ENCODE measurements at regions not wholly inside any gene's neighbourhood (a gene's known extent, or its start where the extent isn't known, plus 50 kb on each side); places are given as distances from the start of the nearest gene placed in this dataset.
"Not testable (repeated sequence)": the region's sequence is repeated elsewhere in the genome, so short reads cannot be mapped to it uniquely, and the experiment has no call there.

DNA sequence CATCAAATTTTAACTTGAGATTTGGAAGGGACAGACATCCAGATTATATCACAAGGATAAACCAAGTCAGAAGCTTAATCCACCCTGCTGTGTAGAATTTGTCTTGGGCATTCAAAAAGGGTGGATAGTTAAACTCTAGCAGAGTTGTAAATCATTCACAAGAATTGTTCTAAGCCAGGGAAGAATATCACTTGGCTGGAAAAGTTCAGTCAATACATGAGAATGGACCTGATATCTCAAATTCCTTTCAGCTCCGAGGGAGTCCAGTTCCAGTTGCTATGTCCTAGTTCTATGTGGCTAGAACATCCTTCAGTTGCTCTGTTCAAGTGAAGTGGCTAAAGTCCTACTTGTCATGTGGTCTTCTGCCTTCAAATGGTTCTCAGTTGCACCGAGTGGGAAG lies 351.8 kb upstream of the JARID2 start:
- H3K36me3 ChIP-seq: no peaks in the 10 kb centered on the region
- intact Hi-C loops (cut with DNase I; ENCODE audit: low total_unique reads): no loop called here
- no peak overlapping the region for H3K4me3 ChIP-seq
- in situ Hi-C loops (cut with MboI; ENCODE audit: low sequenced_read_pairs in 4 of 4): loop anchor here in 2 of 4 donors (25.0 kb wide), 1 partner anchor 593 kb away; no protein-coding TSS in a partner anchor
- H3K27me3 ChIP-seq: no peaks in the 10 kb centered on the region
- no peaks in the 10 kb centered on the region for H3K9me3 ChIP-seq
- H3K27ac ChIP-seq: no peak overlapping the region
- no peak for ATAC-seq
- peaks cover 6 to 9% of the 10 kb centered on the region in 2 donors for H3K4me1 ChIP-seq
- TF ChIP-seq POLR2A (IDR thresholded peaks at IDR 0.05): no peak
- DNase-seq: no peak

DNA sequence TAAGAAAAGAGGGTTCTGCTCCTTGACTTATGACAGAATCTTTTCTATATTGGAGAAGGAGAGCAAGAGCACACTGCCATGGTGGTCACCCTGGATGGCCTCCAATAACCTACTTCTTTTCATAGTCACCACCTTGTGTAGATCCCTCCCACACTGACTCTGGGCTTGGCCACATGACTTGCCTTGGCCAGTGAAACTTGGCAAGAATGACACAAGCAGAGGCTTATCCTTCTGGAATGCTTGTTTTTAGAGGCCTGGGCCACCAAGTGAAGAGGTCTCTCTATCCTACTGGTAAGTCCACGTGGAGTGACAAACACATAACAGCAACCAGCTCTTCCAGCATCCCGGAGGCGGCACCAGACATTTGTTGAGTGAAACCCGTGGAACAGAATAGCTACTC lies 349.4 kb upstream of the JARID2 start:
- TF ChIP-seq, protein P1, sequence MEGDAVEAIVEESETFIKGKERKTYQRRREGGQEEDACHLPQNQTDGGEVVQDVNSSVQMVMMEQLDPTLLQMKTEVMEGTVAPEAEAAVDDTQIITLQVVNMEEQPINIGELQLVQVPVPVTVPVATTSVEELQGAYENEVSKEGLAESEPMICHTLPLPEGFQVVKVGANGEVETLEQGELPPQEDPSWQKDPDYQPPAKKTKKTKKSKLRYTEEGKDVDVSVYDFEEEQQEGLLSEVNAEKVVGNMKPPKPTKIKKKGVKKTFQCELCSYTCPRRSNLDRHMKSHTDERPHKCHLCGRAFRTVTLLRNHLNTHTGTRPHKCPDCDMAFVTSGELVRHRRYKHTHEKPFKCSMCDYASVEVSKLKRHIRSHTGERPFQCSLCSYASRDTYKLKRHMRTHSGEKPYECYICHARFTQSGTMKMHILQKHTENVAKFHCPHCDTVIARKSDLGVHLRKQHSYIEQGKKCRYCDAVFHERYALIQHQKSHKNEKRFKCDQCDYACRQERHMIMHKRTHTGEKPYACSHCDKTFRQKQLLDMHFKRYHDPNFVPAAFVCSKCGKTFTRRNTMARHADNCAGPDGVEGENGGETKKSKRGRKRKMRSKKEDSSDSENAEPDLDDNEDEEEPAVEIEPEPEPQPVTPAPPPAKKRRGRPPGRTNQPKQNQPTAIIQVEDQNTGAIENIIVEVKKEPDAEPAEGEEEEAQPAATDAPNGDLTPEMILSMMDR (IDR thresholded peaks at IDR 0.05 in 4 of 5, conservative IDR thresholded peaks at IDR 0.05 in 1 of 5): no peak
- TF ChIP-seq POLR2A (IDR thresholded peaks at IDR 0.05): no peak
- DNase-seq (no peak), ATAC-seq (no peak)
- H3K4me1 ChIP-seq: no peaks in the 10 kb centered on the region
- no peak overlapping the region for H3K4me3 ChIP-seq
- intact Hi-C loops (cut with DNase I; ENCODE audit: low total_unique reads) (no loop called here), in situ Hi-C loops (cut with MboI; ENCODE audit: low sequenced_read_pairs in 4 of 4) (loop anchor here in 2 of 4 donors (25.0 kb wide), 1 partner anchor 591 kb away; no protein-coding TSS in a partner anchor)
- no peaks in the 10 kb centered on the region for H3K9me3 ChIP-seq
- H3K36me3 ChIP-seq: no peaks in the 10 kb centered on the region
- H3K27me3 ChIP-seq: no peaks in the 10 kb centered on the region
- H3K27ac ChIP-seq: no peak overlapping the region

DNA sequence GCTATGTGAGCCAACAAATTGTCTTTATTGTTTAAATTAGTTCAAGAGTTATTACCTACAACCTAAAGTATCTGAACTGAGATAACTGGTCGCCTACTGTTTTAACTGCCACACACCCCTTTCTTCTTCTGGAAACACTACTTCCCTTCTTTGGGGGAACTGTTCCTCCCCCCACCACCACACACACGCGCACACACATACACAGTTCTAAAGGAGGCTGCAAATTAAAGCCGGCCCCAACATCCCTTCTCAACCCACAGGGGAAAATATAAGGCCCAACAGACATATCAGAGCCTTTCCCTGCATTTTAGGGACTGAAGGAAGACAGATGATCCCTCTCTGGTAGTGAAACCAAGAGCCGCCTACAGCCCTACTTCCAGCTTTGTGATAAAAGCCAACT lies 348.0 kb upstream of the JARID2 start:
- H3K4me1 ChIP-seq: no peaks in the 10 kb centered on the region
- ATAC-seq (no peak), DNase-seq (no peak)
- no peaks in the 10 kb centered on the region for H3K9me3 ChIP-seq
- no peaks in the 10 kb centered on the region for H3K27me3 ChIP-seq
- TF ChIP-seq, protein P1 (IDR thresholded peaks at IDR 0.05 in 4 of 5, conservative IDR thresholded peaks at IDR 0.05 in 1 of 5): no peak
- TF ChIP-seq POLR2A (IDR thresholded peaks at IDR 0.05): no peak
- H3K36me3 ChIP-seq: no peaks in the 10 kb centered on the region
- H3K4me3 ChIP-seq: no peak overlapping the region
- in situ Hi-C loops (cut with MboI; ENCODE audit: low sequenced_read_pairs in 4 of 4): loop anchor here in 2 of 4 donors (25.0 kb wide), 1 partner anchor 589 kb away; no protein-coding TSS in a partner anchor
- intact Hi-C loops (cut with DNase I; ENCODE audit: low total_unique reads): no loop called here
- no peak overlapping the region for H3K27ac ChIP-seq

DNA sequence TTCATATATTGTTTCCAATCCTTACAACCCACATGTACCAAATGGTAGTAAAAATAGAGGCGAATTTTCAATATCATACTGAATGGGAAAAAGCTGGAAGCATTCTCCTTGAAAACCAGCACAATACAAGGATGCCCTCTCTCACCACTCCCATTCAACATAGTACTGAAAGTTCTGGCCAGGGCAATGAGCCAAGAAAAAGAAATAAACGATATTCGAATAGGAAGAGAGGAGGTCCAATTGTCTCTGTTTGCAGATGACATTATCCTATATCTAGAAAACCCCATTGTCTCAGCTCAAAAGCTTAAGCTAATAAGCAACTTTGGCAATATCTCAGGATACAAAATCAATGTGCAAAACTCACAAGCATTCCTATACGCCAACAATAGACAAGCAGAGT lies 346.4 kb upstream of the JARID2 start:
- H3K4me1 ChIP-seq; H3K27me3 ChIP-seq; H3K27ac ChIP-seq; H3K4me3 ChIP-seq; intact Hi-C loops (cut with DNase I; ENCODE audit: low total_unique reads); DNase-seq; ATAC-seq; H3K9me3 ChIP-seq; H3K36me3 ChIP-seq: not testable (repeated sequence)
- in situ Hi-C loops (cut with MboI; ENCODE audit: low sequenced_read_pairs in 4 of 4): loop anchor here in 2 of 4 donors (25.0 kb wide), 1 partner anchor 588 kb away; no protein-coding TSS in a partner anchor

DNA sequence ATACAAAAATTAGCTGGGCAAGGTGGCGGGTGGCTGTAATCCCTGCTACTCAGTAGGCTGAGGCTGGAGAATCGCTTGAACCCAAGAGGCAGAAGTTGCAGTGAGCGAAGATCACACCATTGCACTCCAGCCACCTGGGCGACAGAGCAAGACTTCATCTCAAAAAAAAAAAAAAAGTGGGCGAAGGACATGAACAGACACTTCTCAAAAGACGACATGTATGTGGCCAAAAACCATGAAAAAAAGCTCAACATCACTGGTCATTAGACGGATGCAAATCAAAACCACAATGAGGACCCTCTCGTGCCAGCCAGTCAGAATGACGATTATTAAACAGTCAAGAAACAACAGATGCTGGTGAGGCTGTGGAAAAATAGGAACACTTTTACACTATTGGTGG lies 344.9 kb upstream of the JARID2 start:
- Histone ChIP-seq H3K27ac (no peak overlapping the region), H3K4me1 (no peaks in the 10 kb centered on the region), H3K36me3 (no peaks in the 10 kb centered on the region), H3K4me3 (no peak overlapping the region), H3K9me3 (no peaks in the 10 kb centered on the region), H3K27me3 (no peaks in the 10 kb centered on the region)
- TF ChIP-seq POLR2A (IDR thresholded peaks at IDR 0.05): no peak
- TF ChIP-seq, protein P1 (IDR thresholded peaks at IDR 0.05 in 4 of 5, conservative IDR thresholded peaks at IDR 0.05 in 1 of 5): no peak
- in situ Hi-C loops (cut with MboI; ENCODE audit: low sequenced_read_pairs in 4 of 4) (no loop called here), intact Hi-C loops (cut with DNase I; ENCODE audit: low total_unique reads) (no loop called here)
- no peak for DNase-seq
- no peak for ATAC-seq
